ENCODE measurements at regions not wholly inside any gene's neighbourhood (a gene's known extent, or its start where the extent isn't known, plus 50 kb on each side); places are given as distances from the start of the nearest gene placed in this dataset.

DNA sequence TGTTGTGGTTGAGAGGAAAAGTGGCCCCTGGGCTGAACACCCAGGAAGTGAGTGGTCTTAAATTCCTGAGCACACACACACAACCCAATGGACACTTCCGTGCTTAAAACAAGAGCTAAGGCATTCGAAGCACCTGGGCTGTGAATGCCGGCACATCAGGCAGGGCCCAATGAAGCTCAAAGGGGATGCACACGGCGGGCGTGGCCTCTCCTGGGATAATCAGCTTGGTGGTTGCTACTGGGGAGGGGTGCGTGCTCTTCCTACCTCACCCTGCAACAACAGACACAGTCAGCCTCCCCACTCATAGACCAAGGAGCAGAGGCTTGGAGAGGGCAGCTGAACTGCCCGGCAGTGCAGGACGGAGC is 115.0 kb upstream of the TCERG1L start:
- Histone ChIP-seq H3K36me3 (ENCODE audit: control insufficient read depth, insufficient read depth, low read length, severe bottlenecking) (no peaks in the 10 kb centered on the region), H3K9ac (ENCODE audit: low read length) (no peak overlapping the region), H3K4me3 (ENCODE audit: low read length) (no peak overlapping the region)

DNA sequence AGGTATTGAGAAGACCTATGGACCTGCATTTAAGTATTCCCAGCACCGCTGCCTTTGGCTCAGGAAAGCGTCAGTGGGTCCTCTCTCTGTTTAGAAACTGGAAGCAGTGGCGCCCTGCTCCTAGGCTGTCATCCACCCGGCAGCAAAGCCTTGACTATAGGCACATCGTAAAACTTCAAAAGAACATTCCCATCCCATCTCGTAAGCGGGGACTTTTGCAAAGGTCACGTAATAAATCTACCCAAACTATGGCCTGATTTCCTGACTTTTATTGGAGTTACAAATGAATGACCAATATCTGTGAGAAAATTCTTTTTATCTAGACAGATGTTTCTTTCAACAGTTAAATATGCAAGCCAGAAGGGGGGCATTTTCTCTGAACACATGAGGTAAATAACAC is 115.8 kb upstream of the TCERG1L start:
- Histone ChIP-seq H3K9ac (ENCODE audit: low read length) (no peak overlapping the region), H3K4me1 (ENCODE audit: control insufficient read depth, insufficient read depth, low read length) (no peaks in the 10 kb centered on the region), H3K9me3 (ENCODE audit: control insufficient read depth, low read length) (no peaks in the 10 kb centered on the region), H3K36me3 (ENCODE audit: control insufficient read depth, insufficient read depth, low read length, severe bottlenecking) (no peaks in the 10 kb centered on the region), H3K27me3 (replicated peaks; ENCODE audit: control insufficient read depth, insufficient read depth, low read length) (peaks cover 32% of the 10 kb centered on the region), H3K4me3 (ENCODE audit: low read length) (no peak overlapping the region)
- no peak for DNase-seq (ENCODE audit: low read depth)

More for the DNA sequence above, 115.0 kb upstream of the TCERG1L start:
- Histone ChIP-seq H3K9me3 (ENCODE audit: control insufficient read depth, low read length) (no peaks in the 10 kb centered on the region), H3K27me3 (replicated peaks; ENCODE audit: control insufficient read depth, insufficient read depth, low read length) (peaks cover 25% of the 10 kb centered on the region), H3K4me1 (ENCODE audit: control insufficient read depth, insufficient read depth, low read length) (no peaks in the 10 kb centered on the region)
- no peak for DNase-seq (ENCODE audit: low read depth)

GRCh38 chr10:131427901-131428300 is 116.4 kb upstream of the TCERG1L start:
- H3K27me3 ChIP-seq (replicated peaks; ENCODE audit: control insufficient read depth, insufficient read depth, low read length): peaks cover 39% of the 10 kb centered on the region
- no peak for DNase-seq (ENCODE audit: low read depth)
- H3K9me3 ChIP-seq (ENCODE audit: control insufficient read depth, low read length): no peaks in the 10 kb centered on the region
- no peak overlapping the region for H3K4me3 ChIP-seq (ENCODE audit: low read length)
- no peak overlapping the region for H3K9ac ChIP-seq (ENCODE audit: low read length)
- H3K4me1 ChIP-seq (ENCODE audit: control insufficient read depth, insufficient read depth, low read length): no peaks in the 10 kb centered on the region
- no peaks in the 10 kb centered on the region for H3K36me3 ChIP-seq (ENCODE audit: control insufficient read depth, insufficient read depth, low read length, severe bottlenecking)

- peaks cover 46% of the 10 kb centered on the region for H3K27me3 ChIP-seq (replicated peaks; ENCODE audit: control insufficient read depth, insufficient read depth, low read length)
- H3K9ac ChIP-seq (ENCODE audit: low read length): no peak overlapping the region
- no peaks in the 10 kb centered on the region for H3K4me1 ChIP-seq (ENCODE audit: control insufficient read depth, insufficient read depth, low read length)
- H3K36me3 ChIP-seq (ENCODE audit: control insufficient read depth, insufficient read depth, low read length, severe bottlenecking): no peaks in the 10 kb centered on the region
- H3K9me3 ChIP-seq (ENCODE audit: control insufficient read depth, low read length): no peaks in the 10 kb centered on the region
- DNase-seq (ENCODE audit: low read depth): no peak
- H3K4me3 ChIP-seq (ENCODE audit: low read length): no peak overlapping the region
Observed at GRCh38 chr10:131429141-131429540, 117.6 kb upstream of the TCERG1L start.

- no peak overlapping the region for H3K9ac ChIP-seq (ENCODE audit: low read length)
- no peaks in the 10 kb centered on the region for H3K4me1 ChIP-seq (ENCODE audit: control insufficient read depth, insufficient read depth, low read length)
- no peaks in the 10 kb centered on the region for H3K36me3 ChIP-seq (ENCODE audit: control insufficient read depth, insufficient read depth, low read length, severe bottlenecking)
- no peak overlapping the region for H3K4me3 ChIP-seq (ENCODE audit: low read length)
- peaks cover 54% of the 10 kb centered on the region for H3K27me3 ChIP-seq (replicated peaks; ENCODE audit: control insufficient read depth, insufficient read depth, low read length)
- no peaks in the 10 kb centered on the region for H3K9me3 ChIP-seq (ENCODE audit: control insufficient read depth, low read length)
- DNase-seq (ENCODE audit: low read depth): no peak
Observed at GRCh38 chr10:131429942-131430341, 118.4 kb upstream of the TCERG1L start.

GRCh38 chr10:131430716-131431412 is 119.3 kb upstream of the TCERG1L start:
- DNase-seq (ENCODE audit: low read depth): no peak
- Histone ChIP-seq H3K36me3 (ENCODE audit: control insufficient read depth, insufficient read depth, low read length, severe bottlenecking) (no peaks in the 10 kb centered on the region), H3K27me3 (replicated peaks; ENCODE audit: control insufficient read depth, insufficient read depth, low read length) (peaks cover 52% of the 10 kb centered on the region), H3K9me3 (ENCODE audit: control insufficient read depth, low read length) (no peaks in the 10 kb centered on the region), H3K4me3 (ENCODE audit: low read length) (no peak overlapping the region), H3K4me1 (ENCODE audit: control insufficient read depth, insufficient read depth, low read length) (no peaks in the 10 kb centered on the region), H3K9ac (ENCODE audit: low read length) (no peak overlapping the region)

- Histone ChIP-seq H3K9ac (ENCODE audit: low read length) (no peak overlapping the region), H3K36me3 (ENCODE audit: control insufficient read depth, insufficient read depth, low read length, severe bottlenecking) (no peaks in the 10 kb centered on the region), H3K4me3 (ENCODE audit: low read length) (no peak overlapping the region), H3K27me3 (replicated peaks; ENCODE audit: control insufficient read depth, insufficient read depth, low read length) (peaks cover 52% of the 10 kb centered on the region), H3K4me1 (ENCODE audit: control insufficient read depth, insufficient read depth, low read length) (peaks cover 6% of the 10 kb centered on the region), H3K9me3 (ENCODE audit: control insufficient read depth, low read length) (no peaks in the 10 kb centered on the region)
- DNase-seq (ENCODE audit: low read depth): no peak
Observed at GRCh38 chr10:131431533-131431932, 120.0 kb upstream of the TCERG1L start.

DNA sequence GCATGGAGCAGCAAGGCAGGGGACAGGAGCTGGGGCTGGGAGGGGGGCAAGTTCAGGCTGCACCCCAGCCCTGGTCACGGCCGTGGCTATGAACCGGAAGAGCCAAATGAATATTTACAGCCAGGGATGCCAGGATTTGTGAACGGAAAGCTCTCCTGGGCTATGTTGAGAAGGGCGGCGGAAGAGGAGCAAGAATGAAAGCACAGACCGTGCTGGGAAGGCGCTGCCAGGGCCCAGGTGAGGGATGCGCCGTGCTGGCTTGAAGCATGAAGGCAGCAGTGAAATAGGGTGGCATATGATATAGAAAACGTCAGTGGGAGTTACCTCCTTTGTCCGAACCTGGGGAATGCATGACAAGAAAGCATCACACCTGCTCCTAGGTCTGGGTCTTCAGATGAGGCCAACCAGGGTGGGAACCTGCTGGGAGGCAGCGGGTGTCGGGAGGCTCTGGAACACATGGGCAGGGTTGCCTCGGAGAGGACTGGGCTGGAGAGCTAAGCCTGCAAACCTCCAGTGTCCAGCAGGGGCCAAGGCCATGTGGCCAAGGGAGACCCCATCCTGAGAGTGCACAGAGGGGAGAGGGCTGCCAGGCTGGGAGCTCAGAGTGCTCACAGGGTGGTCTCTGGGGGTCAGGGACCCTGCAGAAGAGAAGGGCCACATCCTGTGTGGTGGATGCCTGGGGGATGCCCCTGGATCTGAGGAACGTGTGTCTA is 120.6 kb upstream of the TCERG1L start:
- Histone ChIP-seq H3K36me3 (ENCODE audit: control insufficient read depth, insufficient read depth, low read length, severe bottlenecking) (no peaks in the 10 kb centered on the region), H3K27me3 (replicated peaks; ENCODE audit: control insufficient read depth, insufficient read depth, low read length) (peaks cover 52% of the 10 kb centered on the region), H3K9ac (ENCODE audit: low read length) (no peak overlapping the region), H3K4me3 (ENCODE audit: low read length) (no peak overlapping the region), H3K9me3 (ENCODE audit: control insufficient read depth, low read length) (no peaks in the 10 kb centered on the region), H3K4me1 (ENCODE audit: control insufficient read depth, insufficient read depth, low read length) (peaks cover 8% of the 10 kb centered on the region)
- DNase-seq (ENCODE audit: low read depth): no peak

DNA sequence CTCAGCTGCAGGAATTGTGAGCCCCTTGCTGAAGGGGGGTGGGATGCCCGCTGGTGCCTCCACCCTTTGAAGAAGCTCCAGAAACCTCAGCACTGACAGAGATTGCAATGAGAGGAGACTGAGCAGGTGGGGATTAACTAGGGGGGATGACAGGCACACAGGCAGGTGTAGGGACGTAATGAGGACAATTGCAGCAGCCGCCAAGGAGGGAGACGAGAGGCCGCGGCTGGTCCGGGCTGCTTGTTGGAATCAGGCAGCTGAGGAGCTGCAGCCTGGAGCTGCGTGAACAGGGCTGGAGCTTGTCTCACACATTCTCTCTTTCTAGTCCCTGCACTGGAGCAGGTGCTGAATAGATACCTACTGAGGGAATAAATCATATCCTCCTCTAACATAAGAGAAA is 122.0 kb upstream of the TCERG1L start:
- no peak overlapping the region for H3K9ac ChIP-seq (ENCODE audit: low read length)
- peaks cover 8% of the 10 kb centered on the region for H3K4me1 ChIP-seq (ENCODE audit: control insufficient read depth, insufficient read depth, low read length)
- peaks cover 51% of the 10 kb centered on the region for H3K27me3 ChIP-seq (replicated peaks; ENCODE audit: control insufficient read depth, insufficient read depth, low read length)
- no peaks in the 10 kb centered on the region for H3K36me3 ChIP-seq (ENCODE audit: control insufficient read depth, insufficient read depth, low read length, severe bottlenecking)
- no peak for DNase-seq (ENCODE audit: low read depth)
- no peaks in the 10 kb centered on the region for H3K9me3 ChIP-seq (ENCODE audit: control insufficient read depth, low read length)
- no peak overlapping the region for H3K4me3 ChIP-seq (ENCODE audit: low read length)

DNA sequence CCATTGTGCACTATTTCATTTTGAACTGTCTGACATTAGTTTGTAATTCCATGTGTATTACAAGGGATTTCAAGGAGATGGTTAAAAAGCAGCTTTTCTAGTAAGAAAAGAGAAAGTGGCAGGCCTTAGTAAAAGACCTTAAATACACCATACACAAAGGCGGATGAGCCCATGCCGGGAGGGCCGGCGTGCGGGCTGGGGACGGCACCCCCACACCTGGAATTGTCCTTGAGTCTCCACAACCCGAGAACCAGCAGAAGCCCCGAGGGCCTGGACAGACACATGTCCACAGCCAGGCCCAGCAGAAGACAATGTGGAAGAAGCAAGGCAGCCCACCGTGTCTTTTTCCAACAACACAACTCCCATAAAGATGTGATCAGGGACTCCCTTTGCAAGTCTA is 123.7 kb upstream of the TCERG1L start:
- no peak for DNase-seq (ENCODE audit: low read depth)
- no peak overlapping the region for H3K9ac ChIP-seq (ENCODE audit: low read length)
- no peaks in the 10 kb centered on the region for H3K36me3 ChIP-seq (ENCODE audit: control insufficient read depth, insufficient read depth, low read length, severe bottlenecking)
- H3K27me3 ChIP-seq (replicated peaks; ENCODE audit: control insufficient read depth, insufficient read depth, low read length): peaks cover 54% of the 10 kb centered on the region
- no peaks in the 10 kb centered on the region for H3K9me3 ChIP-seq (ENCODE audit: control insufficient read depth, low read length)
- H3K4me3 ChIP-seq (ENCODE audit: low read length): no peak overlapping the region
- peaks cover 8% of the 10 kb centered on the region for H3K4me1 ChIP-seq (ENCODE audit: control insufficient read depth, insufficient read depth, low read length)

GRCh38 chr10:131435760-131436457 is 124.4 kb upstream of the TCERG1L start:
- Histone ChIP-seq H3K4me3 (ENCODE audit: low read length) (no peak overlapping the region), H3K9ac (ENCODE audit: low read length) (no peak overlapping the region), H3K4me1 (ENCODE audit: control insufficient read depth, insufficient read depth, low read length) (peaks cover 8% of the 10 kb centered on the region), H3K9me3 (ENCODE audit: control insufficient read depth, low read length) (no peaks in the 10 kb centered on the region), H3K27me3 (replicated peaks; ENCODE audit: control insufficient read depth, insufficient read depth, low read length) (peaks cover 51% of the 10 kb centered on the region), H3K36me3 (ENCODE audit: control insufficient read depth, insufficient read depth, low read length, severe bottlenecking) (no peaks in the 10 kb centered on the region)
- DNase-seq (ENCODE audit: low read depth): no peak

Data from adipocyte (in vitro differentiated cells).